ENCODE measurements at regions not wholly inside any gene's neighbourhood (a gene's known extent, or its start where the extent isn't known, plus 50 kb on each side); places are given as distances from the start of the nearest gene placed in this dataset.

- no peak overlapping the region for H3K4me3 Mint-ChIP-seq
- H3K4me1 Mint-ChIP-seq, result no peaks in the 10 kb centered on the region
- peaks cover 0 to 1% (median 0%) of the 10 kb centered on the region in 3 donors for H3K27me3 Mint-ChIP-seq (ENCODE audit: low read depth in 3 of 3)
- H3K27ac Mint-ChIP-seq, result no peak overlapping the region
- H3K36me3 Mint-ChIP-seq, result no peaks in the 10 kb centered on the region
- DNase-seq, result no peak
- peaks cover 0 to 10% (median 5%) of the 10 kb centered on the region in 6 donors for H3K9me3 Mint-ChIP-seq
These were observed 376.6 kb upstream of the TBX3 start for GRCh38 chr12:115060477-115061168.

GRCh38 chr12:115057445-115057844 lies 373.5 kb upstream of the TBX3 start:
- no peaks in the 10 kb centered on the region for H3K36me3 Mint-ChIP-seq
- no peak overlapping the region for H3K4me3 Mint-ChIP-seq
- peaks cover 0 to 1% (median 0%) of the 10 kb centered on the region in 3 donors for H3K27me3 Mint-ChIP-seq (ENCODE audit: low read depth in 3 of 3)
- H3K4me1 Mint-ChIP-seq, result no peaks in the 10 kb centered on the region
- H3K27ac Mint-ChIP-seq, result no peak overlapping the region
- no peak for DNase-seq
- peaks cover 0 to 17% (median 10%) of the 10 kb centered on the region in 6 donors for H3K9me3 Mint-ChIP-seq

- no peaks in the 10 kb centered on the region for H3K36me3 Mint-ChIP-seq
- no peak overlapping the region for H3K4me3 Mint-ChIP-seq
- peaks cover 0 to 8% (median 6%) of the 10 kb centered on the region in 6 donors for H3K9me3 Mint-ChIP-seq
- H3K4me1 Mint-ChIP-seq, result no peaks in the 10 kb centered on the region
- H3K27me3 Mint-ChIP-seq (ENCODE audit: low read depth in 3 of 3), result no peaks in the 10 kb centered on the region
- DNase-seq, result no peak
- H3K27ac Mint-ChIP-seq, result no peak overlapping the region
These were observed 367.4 kb upstream of the TBX3 start for GRCh38 chr12:115051378-115051777.

- H3K27me3 Mint-ChIP-seq (ENCODE audit: low read depth in 3 of 3), result no peaks in the 10 kb centered on the region
- no peak overlapping the region for H3K27ac Mint-ChIP-seq
- no peaks in the 10 kb centered on the region for H3K36me3 Mint-ChIP-seq
- peaks cover 0 to 8% (median 4%) of the 10 kb centered on the region in 6 donors for H3K9me3 Mint-ChIP-seq
- DNase-seq, result no peak
- H3K4me3 Mint-ChIP-seq, result no peak overlapping the region
- no peaks in the 10 kb centered on the region for H3K4me1 Mint-ChIP-seq
These were observed 365.6 kb upstream of the TBX3 start for GRCh38 chr12:115049614-115050013.

GRCh38 chr12:115046805-115047204 lies 362.8 kb upstream of the TBX3 start:
- H3K4me3 Mint-ChIP-seq, result no peak overlapping the region
- no peaks in the 10 kb centered on the region for H3K4me1 Mint-ChIP-seq
- no peaks in the 10 kb centered on the region for H3K36me3 Mint-ChIP-seq
- peaks cover 0 to 7% (median 2%) of the 10 kb centered on the region in 6 donors for H3K9me3 Mint-ChIP-seq
- no peaks in the 10 kb centered on the region for H3K27me3 Mint-ChIP-seq (ENCODE audit: low read depth in 3 of 3)
- DNase-seq, result no peak
- H3K27ac Mint-ChIP-seq, result no peak overlapping the region

- H3K36me3 Mint-ChIP-seq, result no peaks in the 10 kb centered on the region
- peaks cover 0 to 7% (median 3%) of the 10 kb centered on the region in 6 donors for H3K9me3 Mint-ChIP-seq
- H3K4me1 Mint-ChIP-seq, result no peaks in the 10 kb centered on the region
- no peak overlapping the region for H3K4me3 Mint-ChIP-seq
- peaks cover 0 to 2% (median 0%) of the 10 kb centered on the region in 3 donors for H3K27me3 Mint-ChIP-seq (ENCODE audit: low read depth in 3 of 3)
- DNase-seq, result no peak
- no peak overlapping the region for H3K27ac Mint-ChIP-seq
These were observed 360.1 kb upstream of the TBX3 start for GRCh38 chr12:115044073-115044472.

- peaks cover 0 to 7% (median 3%) of the 10 kb centered on the region in 6 donors for H3K9me3 Mint-ChIP-seq
- peaks cover 0 to 2% (median 0%) of the 10 kb centered on the region in 3 donors for H3K27me3 Mint-ChIP-seq (ENCODE audit: low read depth in 3 of 3)
- H3K27ac Mint-ChIP-seq, result no peak overlapping the region
- H3K36me3 Mint-ChIP-seq, result no peaks in the 10 kb centered on the region
- no peaks in the 10 kb centered on the region for H3K4me1 Mint-ChIP-seq
- DNase-seq, result no peak
- no peak overlapping the region for H3K4me3 Mint-ChIP-seq
These were observed 359.1 kb upstream of the TBX3 start for GRCh38 chr12:115043079-115043478.

GRCh38 chr12:115042341-115042740 lies 358.4 kb upstream of the TBX3 start:
- Mint-ChIP-seq H3K27ac (no peak overlapping the region), H3K4me3 (no peak overlapping the region), H3K4me1 (no peaks in the 10 kb centered on the region), H3K36me3 (no peaks in the 10 kb centered on the region), H3K27me3 (ENCODE audit: low read depth in 3 of 3) (peaks cover 0 to 2% (median 0%) of the 10 kb centered on the region in 3 donors), H3K9me3 (peaks cover 0 to 7% (median 3%) of the 10 kb centered on the region in 6 donors)
- no peak for DNase-seq

GRCh38 chr12:115037830-115038229 lies 353.9 kb upstream of the TBX3 start:
- no peak for DNase-seq
- no peak overlapping the region for H3K27ac Mint-ChIP-seq
- peaks cover 0 to 2% (median under 1%) of the 10 kb centered on the region in 3 donors for H3K27me3 Mint-ChIP-seq (ENCODE audit: low read depth in 3 of 3)
- no peaks in the 10 kb centered on the region for H3K4me1 Mint-ChIP-seq
- H3K4me3 Mint-ChIP-seq, result no peak overlapping the region
- H3K9me3 Mint-ChIP-seq, result peaks cover 0 to 7% (median under 1%) of the 10 kb centered on the region in 6 donors
- H3K36me3 Mint-ChIP-seq, result no peaks in the 10 kb centered on the region

GRCh38 chr12:115035535-115036107 lies 351.6 kb upstream of the TBX3 start:
- DNase-seq, result no peak
- Mint-ChIP-seq H3K27ac (no peak overlapping the region), H3K36me3 (no peaks in the 10 kb centered on the region), H3K4me1 (no peaks in the 10 kb centered on the region), H3K27me3 (ENCODE audit: low read depth in 3 of 3) (peaks cover 0 to 3% (median 2%) of the 10 kb centered on the region in 3 donors), H3K9me3 (peaks cover 0 to 7% (median 0%) of the 10 kb centered on the region in 6 donors), H3K4me3 (no peak overlapping the region)

- no peak overlapping the region for H3K4me3 Mint-ChIP-seq
- H3K9me3 Mint-ChIP-seq, result peaks cover 0 to 5% (median 2%) of the 10 kb centered on the region in 6 donors
These were observed 348.5 kb upstream of the TBX3 start for GRCh38 chr12:115032521-115032920.

GRCh38 chr12:115030017-115030416 lies 346.0 kb upstream of the TBX3 start:
- Mint-ChIP-seq H3K9me3 (peaks cover 0 to 5% (median 2%) of the 10 kb centered on the region in 6 donors), H3K27me3 (ENCODE audit: low read depth in 3 of 3) (peaks cover 0 to 3% (median 0%) of the 10 kb centered on the region in 3 donors), H3K27ac (no peak overlapping the region), H3K36me3 (no peaks in the 10 kb centered on the region), H3K4me1 (no peaks in the 10 kb centered on the region), H3K4me3 (no peak overlapping the region)
- no peak for DNase-seq

More at GRCh38 chr12:115032521-115032920, 348.5 kb upstream of the TBX3 start:
- no peak overlapping the region for H3K27ac Mint-ChIP-seq
- H3K4me1 Mint-ChIP-seq, result no peaks in the 10 kb centered on the region
- H3K27me3 Mint-ChIP-seq (ENCODE audit: low read depth in 3 of 3), result peaks cover 0 to 3% (median 0%) of the 10 kb centered on the region in 3 donors
- H3K36me3 Mint-ChIP-seq, result no peaks in the 10 kb centered on the region
- DNase-seq, result no peak

- DNase-seq, result no peak
- Mint-ChIP-seq H3K4me3 (no peak overlapping the region), H3K27me3 (ENCODE audit: low read depth in 3 of 3) (no peaks in the 10 kb centered on the region), H3K4me1 (no peaks in the 10 kb centered on the region), H3K27ac (no peak overlapping the region), H3K36me3 (no peaks in the 10 kb centered on the region), H3K9me3 (peaks cover 0 to 12% (median 3%) of the 10 kb centered on the region in 6 donors)
These were observed 340.6 kb upstream of the TBX3 start for GRCh38 chr12:115024531-115024930.
